ENCODE measurements at regions not wholly inside any gene's neighbourhood (a gene's known extent, or its start where the extent isn't known, plus 50 kb on each side); places are given as distances from the start of the nearest gene placed in this dataset.

DNA sequence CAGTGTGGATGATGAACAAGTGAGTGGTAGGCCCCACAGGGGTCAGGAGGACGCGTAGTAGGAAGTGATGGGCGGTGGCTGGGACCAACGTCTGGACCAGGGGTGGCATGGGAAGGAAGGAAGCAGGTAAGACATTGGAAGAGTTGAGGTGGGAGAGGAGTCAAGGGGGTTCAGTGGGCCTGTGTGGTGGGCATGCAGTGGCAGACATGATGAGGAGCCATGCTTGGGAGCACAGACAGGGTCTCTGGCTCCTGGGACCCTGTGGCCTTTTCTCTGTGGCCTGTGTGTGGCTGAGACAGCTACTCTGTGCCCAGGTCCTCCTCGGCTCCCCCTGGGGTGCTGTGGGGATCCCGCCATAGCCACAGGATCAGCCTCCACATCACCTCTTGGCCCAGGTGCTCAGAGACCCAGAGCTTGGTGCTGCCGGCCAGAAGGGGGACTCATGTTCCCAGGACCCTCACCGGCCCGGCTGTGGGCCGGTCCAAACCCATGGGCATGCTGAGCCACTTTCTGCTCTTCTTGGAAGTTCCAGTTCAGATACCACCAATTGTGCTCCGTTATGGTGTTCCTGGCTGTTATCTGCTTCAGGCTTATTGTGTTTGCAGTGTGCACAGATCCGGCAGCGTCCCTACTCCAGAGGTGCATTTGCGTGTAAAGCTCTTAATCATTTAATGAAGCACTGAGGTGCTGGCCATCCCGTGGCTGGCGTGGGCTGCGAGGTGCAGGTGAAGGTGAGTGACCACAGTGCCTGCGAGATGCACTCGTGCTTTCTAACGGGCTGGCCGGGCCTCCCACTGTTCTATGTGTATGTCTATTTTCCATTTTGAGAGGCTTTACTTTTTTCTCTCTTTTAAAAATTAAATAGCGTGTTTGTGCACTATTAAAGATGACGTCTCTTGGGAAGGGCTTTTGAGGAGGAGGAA is 147.9 kb downstream of the TEX29 start:
- Histone ChIP-seq H3K4me2 (ENCODE audit: low read length) (no peak overlapping the region), H3K4me3 (ENCODE audit: low read depth, low read length) (no peak overlapping the region), H3K27ac (no peak overlapping the region), H3K27me3 (ENCODE audit: control insufficient read depth, insufficient read depth, low read length) (no peaks in the 10 kb centered on the region), H3K9ac (no peak overlapping the region), H2AFZ (no peak overlapping the region), H3K9me3 (ENCODE audit: control insufficient read depth, low read length) (no peaks in the 10 kb centered on the region), H3K4me1 (no peaks in the 10 kb centered on the region), H3K79me2 (no peaks in the 10 kb centered on the region), H3K36me3 (ENCODE audit: control insufficient read depth, insufficient read depth, low read length) (no peaks in the 10 kb centered on the region)
- TF ChIP-seq CTCF (IDR thresholded peaks at IDR 0.05), result no peak

DNA sequence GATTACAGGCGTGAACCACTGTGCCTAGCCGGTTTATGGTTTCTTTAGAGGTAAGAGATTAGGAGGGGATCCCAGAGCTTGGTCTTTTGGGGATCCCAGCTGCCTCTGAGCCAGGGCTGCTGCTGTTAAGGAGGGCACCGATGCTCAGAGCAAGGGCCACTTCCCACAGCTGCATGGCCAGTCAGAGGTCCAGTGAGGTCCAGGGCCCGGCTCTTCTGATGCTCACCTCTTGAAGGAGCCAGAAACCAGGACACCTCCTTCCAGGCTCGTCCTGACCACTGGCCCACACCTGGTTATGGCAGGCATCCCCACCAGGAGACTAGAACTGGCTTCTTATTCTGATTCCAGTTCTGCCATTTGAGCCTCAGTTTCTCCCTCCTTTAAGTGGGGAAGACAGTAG is 149.0 kb downstream of the TEX29 start:
- Histone ChIP-seq H3K27me3 (ENCODE audit: control insufficient read depth, insufficient read depth, low read length) (no peaks in the 10 kb centered on the region), H3K4me3 (ENCODE audit: low read depth, low read length) (no peak overlapping the region), H3K79me2 (no peaks in the 10 kb centered on the region), H3K27ac (no peak overlapping the region), H3K36me3 (ENCODE audit: control insufficient read depth, insufficient read depth, low read length) (no peaks in the 10 kb centered on the region), H3K4me2 (ENCODE audit: low read length) (no peak overlapping the region), H3K9me3 (ENCODE audit: control insufficient read depth, low read length) (no peaks in the 10 kb centered on the region), H2AFZ (no peak overlapping the region), H3K9ac (no peak overlapping the region), H3K4me1 (no peaks in the 10 kb centered on the region)
- TF ChIP-seq CTCF (IDR thresholded peaks at IDR 0.05), result no peak

DNA sequence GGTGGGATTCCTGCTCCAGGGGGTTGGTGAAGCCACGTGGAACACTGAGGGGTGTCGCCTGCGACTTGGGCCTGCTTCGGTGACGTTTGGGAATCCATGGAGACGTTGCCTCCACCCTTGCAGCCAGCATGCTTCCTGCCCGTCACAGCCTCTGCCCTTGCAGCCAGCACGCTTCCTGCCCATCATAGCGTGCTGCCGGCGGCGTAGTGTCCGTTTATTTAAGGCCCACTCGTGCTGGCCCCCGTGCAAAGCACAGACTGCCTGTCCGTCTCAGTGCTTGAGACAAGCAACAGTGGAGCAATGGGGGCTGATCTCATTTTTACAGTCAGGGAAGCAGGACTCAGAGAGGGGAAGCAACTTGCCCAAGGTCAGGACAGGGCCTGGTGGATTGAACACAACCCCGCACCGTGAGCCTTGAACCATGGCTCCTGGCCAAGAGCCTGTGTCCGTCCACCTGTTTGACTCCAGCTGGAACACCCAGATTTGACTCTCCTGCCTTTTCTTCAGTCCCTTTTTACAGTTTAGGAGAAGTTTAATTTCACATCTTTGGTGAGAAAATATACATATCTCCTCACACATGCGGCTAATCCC is 149.6 kb downstream of the TEX29 start:
- H3K27ac ChIP-seq, result no peak overlapping the region
- no peak overlapping the region for H3K9ac ChIP-seq
- H3K36me3 ChIP-seq (ENCODE audit: control insufficient read depth, insufficient read depth, low read length), result no peaks in the 10 kb centered on the region
- H2AFZ ChIP-seq, result no peak overlapping the region
- no peak overlapping the region for H3K4me3 ChIP-seq (ENCODE audit: low read depth, low read length)
- no peaks in the 10 kb centered on the region for H3K9me3 ChIP-seq (ENCODE audit: control insufficient read depth, low read length)
- H3K4me2 ChIP-seq (ENCODE audit: low read length), result no peak overlapping the region
- H3K27me3 ChIP-seq (ENCODE audit: control insufficient read depth, insufficient read depth, low read length), result no peaks in the 10 kb centered on the region
- H3K4me1 ChIP-seq, result no peaks in the 10 kb centered on the region
- TF ChIP-seq CTCF (IDR thresholded peaks at IDR 0.05), result no peak
- H3K79me2 ChIP-seq, result no peaks in the 10 kb centered on the region

- Histone ChIP-seq H3K27me3 (ENCODE audit: control insufficient read depth, insufficient read depth, low read length) (no peaks in the 10 kb centered on the region), H3K27ac (no peak overlapping the region), H3K36me3 (ENCODE audit: control insufficient read depth, insufficient read depth, low read length) (no peaks in the 10 kb centered on the region), H2AFZ (no peak overlapping the region), H3K4me3 (ENCODE audit: low read depth, low read length) (no peak overlapping the region), H3K79me2 (no peaks in the 10 kb centered on the region), H3K9me3 (ENCODE audit: control insufficient read depth, low read length) (no peaks in the 10 kb centered on the region), H3K9ac (no peak overlapping the region), H3K4me2 (ENCODE audit: low read length) (no peak overlapping the region), H3K4me1 (no peaks in the 10 kb centered on the region)
- TF ChIP-seq CTCF (IDR thresholded peaks at IDR 0.05), result no peak
Observed at GRCh38 chr13:111470933-111471332, 150.5 kb downstream of the TEX29 start.
